Activated T-helper 1 cell treated with anti-CD3 and anti-CD28 coated beads, Interleukin-12 subunit alpha, Interleukin-12 subunit beta, Interleukin-2, Interleukin-4 antibody, amounts not matched to agents 30 ng/mL and 10 ng/mL and 1 ng/mL, durations not matched to agents 14 hours and 24 hours and 36 hours (primary cell): ENCODE measurements at regions not wholly inside any gene's neighbourhood (a gene's known extent, or its start where the extent isn't known, plus 50 kb on each side); places are given as distances from the start of the nearest gene placed in this dataset.

Experiments
- DNase-seq: peaks from one replicate; pipeline ENCODE4 v3.0.0; 2021; ENCODE audit warnings: low spot score
- H3K27ac Mint-ChIP-seq: one replicate; pipeline ENCODE4 v1.8.0; 2021; ENCODE audit warnings: mild to moderate bottlenecking, mixed read lengths
- H3K27me3 Mint-ChIP-seq: one replicate; pipeline ENCODE4 v1.8.0; 2022; ENCODE audit warnings: mild to moderate bottlenecking, moderate library complexity, mixed read lengths; ENCODE audit not compliant: insufficient read depth
- H3K36me3 Mint-ChIP-seq: one replicate; pipeline ENCODE4 v1.8.0; 2021; ENCODE audit warnings: low read depth, mixed read lengths
- H3K4me1 Mint-ChIP-seq: one replicate; pipeline ENCODE4 v1.8.0; 2021; ENCODE audit warnings: low read depth, mixed read lengths
- H3K4me3 Mint-ChIP-seq: one replicate; pipeline ENCODE4 v1.8.0; 2021; ENCODE audit warnings: mild to moderate bottlenecking, moderate library complexity, mixed read lengths
- H3K9me3 Mint-ChIP-seq: one replicate; pipeline ENCODE4 v1.8.0; 2021; ENCODE audit warnings: mixed read lengths
- intact Hi-C: fragments of 100-400 bp; cut with micrococcal nuclease; formaldehyde crosslinking; loops from one replicate; pipeline ENCODE4 v1.15.1; 2024

DNA sequence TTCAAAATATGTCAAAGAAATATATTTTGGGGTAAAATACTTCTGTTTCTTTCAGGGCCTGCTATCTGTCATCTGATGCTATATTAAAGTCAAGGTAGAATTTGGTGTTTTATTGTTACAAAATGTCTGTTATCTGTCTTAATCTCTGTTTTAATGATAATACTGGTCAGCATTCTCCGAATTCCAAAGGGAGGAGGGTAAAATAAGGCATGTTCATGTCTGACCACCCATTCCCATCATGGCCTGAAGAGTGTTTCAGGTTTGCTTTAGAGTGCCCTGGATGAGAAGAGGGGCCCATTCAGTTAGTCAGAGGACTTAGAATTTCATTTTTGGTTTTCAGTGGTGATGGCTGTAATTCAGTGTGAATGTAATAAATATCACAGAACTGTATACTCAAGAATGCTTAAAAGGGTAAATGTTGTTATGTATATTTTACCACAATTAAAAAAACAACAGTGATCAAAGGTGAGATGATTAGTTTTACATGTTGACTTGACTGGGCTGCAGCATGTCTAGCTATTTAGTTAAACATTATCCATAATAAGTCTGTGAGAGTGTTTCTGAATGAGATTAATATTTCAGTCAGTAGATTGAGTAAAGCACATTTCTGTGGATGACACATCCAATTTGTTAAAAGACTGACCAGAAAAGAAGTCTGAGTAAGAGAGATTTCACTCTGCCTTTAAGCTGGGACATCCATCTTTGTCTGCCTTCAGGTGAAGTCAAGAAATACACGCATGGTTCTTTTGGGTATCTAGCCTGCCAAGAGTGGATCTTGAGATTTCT lies 467.9 kb upstream of the SYT4 start:
- Mint-ChIP-seq H3K27me3 (no peaks in the 10 kb centered on the region), H3K4me3 (no peak overlapping the region), H3K27ac (no peak overlapping the region), H3K36me3 (no peaks in the 10 kb centered on the region), H3K4me1 (no peaks in the 10 kb centered on the region), H3K9me3 (peaks cover 17% of the 10 kb centered on the region)
- DNase-seq: no peak
- intact Hi-C loops: no loop called here

DNA sequence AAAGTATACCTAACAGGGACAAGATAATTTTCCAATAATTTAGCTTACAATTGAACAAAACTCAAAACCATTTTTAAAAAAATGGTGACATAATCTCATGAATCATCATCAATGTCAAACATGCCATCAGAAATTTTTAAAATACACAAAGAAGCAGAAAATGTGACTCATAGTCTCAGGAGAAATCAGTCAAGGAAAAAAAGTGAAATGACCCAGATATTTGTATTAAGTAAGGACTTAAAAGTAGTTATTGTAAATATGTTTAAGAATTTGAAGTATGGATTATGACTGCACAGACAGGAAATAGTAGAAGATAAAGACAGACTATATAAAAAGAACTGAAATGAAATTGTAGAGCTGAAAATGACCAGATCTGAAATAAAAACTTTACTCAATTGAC lies 473.9 kb upstream of the SYT4 start:
- Mint-ChIP-seq H3K27me3 (no peaks in the 10 kb centered on the region), H3K9me3 (peaks cover 21% of the 10 kb centered on the region), H3K4me1 (no peaks in the 10 kb centered on the region), H3K36me3 (no peaks in the 10 kb centered on the region), H3K4me3 (no peak overlapping the region), H3K27ac (no peak overlapping the region)
- intact Hi-C loops: no loop called here
- no peak for DNase-seq

DNA sequence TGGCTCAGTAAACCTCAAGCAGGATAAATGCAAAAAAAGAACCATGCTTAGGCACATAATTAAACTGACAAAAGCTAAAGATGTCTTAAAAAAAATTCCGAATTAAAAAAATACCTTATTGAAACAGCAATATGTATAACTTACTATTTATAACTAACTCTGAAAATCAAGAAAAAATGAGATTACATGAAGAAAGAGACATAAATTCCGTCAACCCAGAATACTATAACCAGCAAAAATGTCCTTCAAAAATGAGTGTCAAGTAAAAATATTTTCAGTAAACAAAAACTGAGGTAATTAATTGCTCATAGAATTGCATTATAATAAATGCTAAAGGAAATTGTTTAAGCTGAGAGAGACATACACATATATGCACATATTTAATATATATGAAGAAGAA lies 474.5 kb upstream of the SYT4 start:
- H3K4me1 Mint-ChIP-seq: no peaks in the 10 kb centered on the region
- H3K27ac Mint-ChIP-seq: no peak overlapping the region

DNA sequence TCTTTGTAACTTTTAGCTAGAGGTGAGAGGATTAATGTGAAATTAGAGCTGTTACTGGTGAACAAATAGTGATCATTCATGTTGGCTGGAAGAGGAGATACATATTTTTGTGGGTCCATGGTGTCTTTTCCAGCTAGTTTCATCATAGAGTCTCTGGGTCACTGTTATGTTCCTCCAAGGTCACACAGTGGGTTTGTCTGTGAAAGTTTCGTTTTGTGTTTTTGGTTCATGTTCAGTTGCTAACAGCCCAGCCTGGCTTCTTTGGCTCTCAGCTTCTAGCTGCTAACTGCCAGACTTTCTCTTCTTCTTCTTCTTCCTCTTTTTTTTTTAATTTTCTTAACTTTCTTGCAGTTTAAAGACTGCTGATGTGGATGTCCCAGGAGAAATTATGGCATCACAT lies 480.0 kb upstream of the SYT4 start:
- Mint-ChIP-seq H3K27ac (no peak overlapping the region), H3K36me3 (no peaks in the 10 kb centered on the region), H3K9me3 (no peaks in the 10 kb centered on the region), H3K27me3 (no peaks in the 10 kb centered on the region), H3K4me1 (no peaks in the 10 kb centered on the region), H3K4me3 (no peak overlapping the region)
- intact Hi-C loops: no loop called here
- DNase-seq: no peak

More for the DNA sequence above, 474.5 kb upstream of the SYT4 start:
- peaks cover 14% of the 10 kb centered on the region for H3K9me3 Mint-ChIP-seq
- H3K36me3 Mint-ChIP-seq: no peaks in the 10 kb centered on the region
- DNase-seq: no peak
- intact Hi-C loops: no loop called here
- H3K4me3 Mint-ChIP-seq: no peak overlapping the region
- no peaks in the 10 kb centered on the region for H3K27me3 Mint-ChIP-seq

DNA sequence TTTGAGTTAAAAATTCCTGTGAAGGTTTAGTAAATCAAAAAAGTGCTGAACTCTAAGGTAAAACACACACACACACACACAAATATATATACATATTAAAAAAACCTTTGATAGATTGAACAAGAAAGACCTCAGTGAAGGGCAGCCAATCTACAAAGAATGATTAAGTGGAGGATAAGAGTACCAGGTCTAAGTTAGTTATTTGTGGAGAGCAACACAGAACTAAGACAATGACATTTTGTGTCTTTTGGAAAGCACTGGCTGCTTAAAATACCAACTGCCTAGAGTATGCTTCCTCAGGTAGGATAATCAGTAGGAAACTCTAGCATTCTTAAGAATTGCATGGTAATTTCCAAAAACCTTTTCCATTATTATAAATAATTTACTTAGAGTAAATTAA lies 481.4 kb upstream of the SYT4 start:
- Mint-ChIP-seq H3K4me1 (no peaks in the 10 kb centered on the region), H3K36me3 (no peaks in the 10 kb centered on the region), H3K9me3 (peaks cover 3% of the 10 kb centered on the region), H3K27me3 (no peaks in the 10 kb centered on the region), H3K27ac (no peak overlapping the region), H3K4me3 (no peak overlapping the region)
- no peak for DNase-seq
- intact Hi-C loops: no loop called here

DNA sequence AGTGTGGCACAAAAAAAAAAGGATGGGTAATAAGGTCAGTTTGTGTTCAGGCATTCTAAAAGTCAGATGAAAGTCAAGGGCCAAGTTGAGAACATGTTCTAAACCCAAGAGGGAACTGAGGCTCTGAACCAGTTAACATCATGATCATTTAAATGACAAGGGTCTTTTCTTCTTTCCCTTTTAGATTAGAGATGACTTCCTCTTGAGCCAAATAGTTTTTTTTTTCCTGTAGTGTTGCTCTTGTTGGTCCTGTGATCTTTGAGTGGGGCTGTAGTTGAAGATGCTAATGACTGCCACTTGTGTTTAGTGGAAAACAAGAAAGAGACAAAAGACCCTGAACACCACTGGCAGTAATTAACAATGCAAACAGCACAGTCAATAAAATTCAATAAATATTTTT lies 482.7 kb upstream of the SYT4 start:
- Mint-ChIP-seq H3K27ac (no peak overlapping the region), H3K27me3 (no peaks in the 10 kb centered on the region), H3K9me3 (peaks cover 3% of the 10 kb centered on the region), H3K36me3 (no peaks in the 10 kb centered on the region), H3K4me3 (no peak overlapping the region), H3K4me1 (no peaks in the 10 kb centered on the region)
- no peak for DNase-seq
- intact Hi-C loops: no loop called here

DNA sequence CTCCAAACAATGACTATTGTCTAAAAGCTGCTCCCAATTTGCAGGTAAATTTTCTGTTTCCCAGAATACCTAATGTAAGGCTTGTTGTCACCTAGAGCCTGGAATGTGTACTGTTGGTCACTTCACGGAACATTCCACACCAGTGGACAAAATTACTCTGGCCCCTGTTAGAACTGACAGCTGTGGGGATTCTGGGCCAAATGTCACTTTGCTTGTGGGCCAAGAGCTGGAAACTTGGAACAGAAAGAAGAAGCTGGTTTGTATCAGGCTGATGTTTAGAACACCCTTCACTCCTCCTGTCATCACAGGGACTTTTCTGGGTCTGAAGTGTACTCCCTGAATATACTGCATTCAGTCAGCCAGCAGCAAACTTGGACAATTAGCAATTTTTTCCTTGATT lies 495.6 kb upstream of the SYT4 start:
- DNase-seq: no peak
- H3K4me1 Mint-ChIP-seq: no peaks in the 10 kb centered on the region
- peaks cover 7% of the 10 kb centered on the region for H3K9me3 Mint-ChIP-seq
- no peak overlapping the region for H3K4me3 Mint-ChIP-seq
- H3K36me3 Mint-ChIP-seq: no peaks in the 10 kb centered on the region
- intact Hi-C loops: no loop called here
- no peaks in the 10 kb centered on the region for H3K27me3 Mint-ChIP-seq
- H3K27ac Mint-ChIP-seq: no peak overlapping the region

DNA sequence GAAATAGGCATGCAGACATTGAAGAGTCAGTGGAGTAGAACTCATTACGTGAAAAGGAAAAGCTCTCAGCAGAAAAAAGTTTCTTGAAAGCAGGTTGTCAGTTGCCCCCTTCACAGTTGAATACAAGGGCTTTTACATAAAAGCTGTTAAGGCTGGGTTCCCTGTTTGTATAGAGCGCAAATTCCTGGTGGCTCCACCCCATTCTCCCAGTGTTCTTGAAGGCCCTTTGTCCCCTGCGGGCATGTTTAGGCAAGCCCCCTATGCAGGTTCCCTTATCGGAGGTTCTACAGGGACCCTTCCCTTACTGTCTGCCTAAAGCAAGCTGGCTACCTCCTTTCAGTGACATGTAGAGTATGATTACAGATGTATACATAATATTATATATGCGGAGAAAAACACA lies 497.2 kb upstream of the SYT4 start:
- Mint-ChIP-seq H3K9me3 (no peaks in the 10 kb centered on the region), H3K4me3 (no peak overlapping the region), H3K27me3 (no peaks in the 10 kb centered on the region), H3K36me3 (no peaks in the 10 kb centered on the region), H3K4me1 (no peaks in the 10 kb centered on the region), H3K27ac (no peak overlapping the region)
- intact Hi-C loops: no loop called here
- DNase-seq: no peak

DNA sequence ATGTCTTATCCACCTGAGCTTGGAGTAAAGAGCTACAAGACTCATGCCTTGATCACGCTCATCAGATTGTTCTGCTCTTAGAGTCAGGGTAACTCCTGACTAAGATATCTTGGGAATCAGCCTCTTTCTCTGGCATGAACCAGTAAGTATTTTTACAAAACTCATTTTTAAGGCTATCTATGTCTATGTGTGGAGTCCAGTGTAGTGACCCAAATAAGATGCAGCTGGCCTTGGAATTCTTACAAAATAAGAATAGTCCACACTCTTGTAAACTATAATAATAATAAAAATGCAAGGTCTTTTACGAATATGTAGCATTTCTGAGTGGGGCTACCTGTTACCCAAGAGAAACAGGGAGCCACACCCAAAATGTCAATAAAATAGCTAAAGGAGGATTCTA lies 498.3 kb upstream of the SYT4 start:
- Mint-ChIP-seq H3K27me3 (no peaks in the 10 kb centered on the region), H3K36me3 (no peaks in the 10 kb centered on the region), H3K4me1 (no peaks in the 10 kb centered on the region), H3K4me3 (no peak overlapping the region), H3K9me3 (no peaks in the 10 kb centered on the region), H3K27ac (no peak overlapping the region)
- no peak for DNase-seq
- intact Hi-C loops: no loop called here

DNA sequence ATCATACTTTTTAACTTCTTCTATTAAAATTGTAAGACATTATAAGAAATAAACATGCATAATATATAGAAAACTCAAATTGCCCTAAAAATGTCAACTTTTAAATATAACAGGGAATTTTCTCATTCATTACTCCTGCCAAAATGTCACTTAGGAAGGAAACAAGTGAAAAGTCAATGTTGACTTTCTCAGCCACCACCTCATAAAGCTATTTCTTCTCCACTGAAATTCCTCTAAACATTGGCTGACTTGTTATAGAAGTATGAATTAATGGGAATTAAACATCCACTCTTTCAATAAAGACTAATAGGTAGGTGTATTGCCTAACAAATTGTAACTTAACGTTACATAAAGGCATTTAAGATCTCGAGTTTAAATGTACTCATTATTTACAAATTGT lies 499.7 kb upstream of the SYT4 start:
- DNase-seq: no peak
- Mint-ChIP-seq H3K9me3 (no peaks in the 10 kb centered on the region), H3K4me3 (no peak overlapping the region), H3K27me3 (no peaks in the 10 kb centered on the region), H3K36me3 (no peaks in the 10 kb centered on the region), H3K27ac (no peak overlapping the region), H3K4me1 (no peaks in the 10 kb centered on the region)
- intact Hi-C loops: no loop called here

DNA sequence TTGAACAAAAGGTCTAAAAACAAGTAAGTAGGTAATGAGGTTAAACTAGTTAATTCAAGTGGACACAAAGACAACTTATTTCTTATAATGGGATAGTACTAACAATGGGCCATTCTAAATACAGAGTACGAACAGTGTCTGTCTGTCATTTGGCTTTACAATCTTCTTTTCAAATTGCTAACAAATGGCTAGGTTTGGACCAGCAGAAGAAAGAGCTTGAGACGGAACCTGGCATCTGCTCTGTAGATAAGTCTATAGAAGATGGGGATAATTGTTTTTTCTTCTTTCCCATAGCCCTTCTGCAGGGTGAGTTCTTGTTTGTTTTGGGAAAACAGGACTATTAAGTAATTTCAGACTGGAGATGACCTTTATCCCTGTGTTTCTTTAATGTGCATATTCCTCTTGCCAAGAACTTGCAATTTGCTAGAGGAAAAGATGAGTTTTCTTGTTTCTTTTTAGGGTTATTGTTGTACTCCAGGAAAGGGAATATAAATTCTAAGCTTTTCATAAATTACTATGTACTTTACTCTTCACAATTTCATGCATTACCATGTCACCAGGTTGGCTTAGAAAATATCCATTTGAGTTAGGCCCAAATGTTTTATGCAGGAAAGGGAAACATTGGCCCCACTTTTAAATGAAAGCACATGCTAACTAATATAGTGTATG lies 500.5 kb upstream of the SYT4 start:
- Mint-ChIP-seq H3K9me3 (no peaks in the 10 kb centered on the region), H3K4me1 (no peaks in the 10 kb centered on the region), H3K4me3 (no peak overlapping the region), H3K36me3 (no peaks in the 10 kb centered on the region), H3K27ac (no peak overlapping the region), H3K27me3 (no peaks in the 10 kb centered on the region)
- DNase-seq: no peak
- intact Hi-C loops: no loop called here

DNA sequence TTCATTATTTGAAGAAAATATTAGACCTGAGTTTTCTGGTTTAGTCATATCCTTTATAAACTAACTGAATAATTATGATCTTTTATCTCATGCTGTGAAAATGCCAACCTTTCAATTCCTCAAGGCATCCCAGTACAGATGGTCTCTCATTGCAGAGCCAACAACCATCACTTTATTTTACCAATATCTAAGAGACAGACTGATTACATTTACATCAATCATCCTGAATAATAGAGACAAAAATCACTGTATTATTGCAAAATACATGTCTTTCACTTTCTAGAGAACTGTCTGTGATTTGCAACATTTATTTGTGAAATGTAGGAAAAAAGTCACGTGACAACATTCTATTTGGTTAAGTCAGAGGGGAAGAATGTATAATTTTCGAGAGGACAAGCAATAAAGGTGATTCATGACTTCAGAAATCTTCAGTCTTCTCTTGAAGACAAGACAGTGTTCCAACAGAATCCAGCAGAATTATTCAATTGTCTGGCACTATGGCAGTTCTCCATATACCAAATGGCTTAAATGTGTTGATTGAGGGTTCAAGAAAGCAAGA lies 503.6 kb upstream of the SYT4 start:
- Mint-ChIP-seq H3K36me3 (no peaks in the 10 kb centered on the region), H3K27ac (no peak overlapping the region), H3K9me3 (no peaks in the 10 kb centered on the region), H3K4me3 (no peak overlapping the region), H3K27me3 (no peaks in the 10 kb centered on the region), H3K4me1 (no peaks in the 10 kb centered on the region)
- no peak for DNase-seq
- intact Hi-C loops: no loop called here

DNA sequence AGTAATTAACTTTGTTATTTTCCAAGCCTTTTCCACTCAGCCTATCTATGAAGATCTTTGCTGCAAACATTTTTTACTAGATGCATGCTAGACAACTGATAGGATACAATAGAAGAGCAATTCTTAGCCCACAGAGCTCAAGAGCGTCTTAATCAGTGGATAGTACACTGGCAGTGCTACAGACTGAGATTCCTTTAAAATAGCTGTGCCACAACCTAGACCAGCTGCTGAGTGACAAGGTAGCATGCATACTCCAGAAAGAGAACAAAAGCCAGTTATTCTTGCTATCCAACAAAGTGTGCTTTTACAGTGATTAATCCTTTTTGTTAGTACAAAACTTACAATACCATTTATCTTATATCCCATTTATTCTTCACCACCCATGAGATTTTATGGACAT lies 507.9 kb upstream of the SYT4 start:
- intact Hi-C loops: no loop called here
- no peaks in the 10 kb centered on the region for H3K9me3 Mint-ChIP-seq

More for the DNA sequence above, 507.9 kb upstream of the SYT4 start:
- DNase-seq: no peak
- no peak overlapping the region for H3K4me3 Mint-ChIP-seq
- no peaks in the 10 kb centered on the region for H3K36me3 Mint-ChIP-seq
- no peaks in the 10 kb centered on the region for H3K4me1 Mint-ChIP-seq
- no peaks in the 10 kb centered on the region for H3K27me3 Mint-ChIP-seq
- H3K27ac Mint-ChIP-seq: no peak overlapping the region
